ENCODE measurements at regions not wholly inside any gene's neighbourhood (a gene's known extent, or its start where the extent isn't known, plus 50 kb on each side); places are given as distances from the start of the nearest gene placed in this dataset.
"Not testable (repeated sequence)": the region's sequence is repeated elsewhere in the genome, so short reads cannot be mapped to it uniquely, and the experiment has no call there.

DNA sequence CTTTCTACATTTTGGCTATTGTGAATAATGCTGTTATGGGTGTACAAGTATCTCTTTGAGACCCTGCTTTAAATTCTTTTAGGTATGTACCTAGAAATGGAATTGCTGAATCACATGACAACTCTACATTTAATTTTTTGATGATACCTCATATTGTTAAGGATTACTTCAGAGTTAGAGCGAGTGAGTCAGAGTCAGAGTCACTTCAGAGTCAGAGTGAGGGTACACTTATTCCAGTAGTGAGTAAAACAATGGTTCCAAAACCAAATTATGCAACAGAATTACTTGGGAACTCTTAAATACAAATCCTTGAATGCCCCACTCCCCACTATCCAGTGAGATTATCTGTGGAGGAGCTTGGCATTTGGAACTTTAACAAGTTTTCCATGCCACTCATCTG, 50.3 kb upstream of the SNRK start:
- Histone ChIP-seq H3K9me3 (no peaks in the 10 kb centered on the region), H3K4me1 (no peaks in the 10 kb centered on the region), H3K27ac (no peak overlapping the region), H3K27me3 (no peaks in the 10 kb centered on the region), H3K36me3 (ENCODE audit: low read depth, missing control alignments) (no peaks in the 10 kb centered on the region), H3K4me3 (no peak overlapping the region)
- WGBS, 2 donors = 94 to 96% methylated on average over 1 of the region's 1 CpG
- TF ChIP-seq, protein P1, sequence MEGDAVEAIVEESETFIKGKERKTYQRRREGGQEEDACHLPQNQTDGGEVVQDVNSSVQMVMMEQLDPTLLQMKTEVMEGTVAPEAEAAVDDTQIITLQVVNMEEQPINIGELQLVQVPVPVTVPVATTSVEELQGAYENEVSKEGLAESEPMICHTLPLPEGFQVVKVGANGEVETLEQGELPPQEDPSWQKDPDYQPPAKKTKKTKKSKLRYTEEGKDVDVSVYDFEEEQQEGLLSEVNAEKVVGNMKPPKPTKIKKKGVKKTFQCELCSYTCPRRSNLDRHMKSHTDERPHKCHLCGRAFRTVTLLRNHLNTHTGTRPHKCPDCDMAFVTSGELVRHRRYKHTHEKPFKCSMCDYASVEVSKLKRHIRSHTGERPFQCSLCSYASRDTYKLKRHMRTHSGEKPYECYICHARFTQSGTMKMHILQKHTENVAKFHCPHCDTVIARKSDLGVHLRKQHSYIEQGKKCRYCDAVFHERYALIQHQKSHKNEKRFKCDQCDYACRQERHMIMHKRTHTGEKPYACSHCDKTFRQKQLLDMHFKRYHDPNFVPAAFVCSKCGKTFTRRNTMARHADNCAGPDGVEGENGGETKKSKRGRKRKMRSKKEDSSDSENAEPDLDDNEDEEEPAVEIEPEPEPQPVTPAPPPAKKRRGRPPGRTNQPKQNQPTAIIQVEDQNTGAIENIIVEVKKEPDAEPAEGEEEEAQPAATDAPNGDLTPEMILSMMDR (IDR thresholded peaks at IDR 0.05) = no peak
- TF ChIP-seq POLR2A (IDR thresholded peaks at IDR 0.05) = no peak
- intact Hi-C loops (cut with DNase I; ENCODE audit: low total_unique reads) = no loop called here
- no peak for DNase-seq

DNA sequence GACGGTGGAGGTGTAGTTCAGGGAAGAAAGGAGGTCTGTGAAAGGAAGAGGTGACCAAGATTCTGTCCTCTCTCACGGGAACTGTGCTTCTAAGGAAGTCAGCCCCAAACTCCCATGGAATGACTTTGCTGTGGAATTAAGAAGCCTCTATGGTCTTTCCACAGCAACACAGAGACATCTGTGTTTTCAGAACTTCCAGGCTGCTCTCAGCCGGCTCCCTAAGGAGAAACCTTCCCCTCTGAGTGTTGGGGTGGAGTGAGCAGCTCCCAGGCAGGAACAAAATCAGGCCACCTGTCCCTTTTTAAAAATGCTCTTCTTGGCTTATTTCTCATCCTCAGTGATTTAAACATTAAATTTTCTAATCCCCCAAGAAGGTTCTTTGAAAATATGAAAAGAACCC, 53.3 kb upstream of the SNRK start:
- H3K4me3 ChIP-seq = no peak overlapping the region
- no peak overlapping the region for H3K27ac ChIP-seq
- no peaks in the 10 kb centered on the region for H3K9me3 ChIP-seq
- H3K36me3 ChIP-seq (ENCODE audit: low read depth, missing control alignments) = no peaks in the 10 kb centered on the region
- H3K27me3 ChIP-seq = no peaks in the 10 kb centered on the region
- intact Hi-C loops (cut with DNase I; ENCODE audit: low total_unique reads) = no loop called here
- DNase-seq = no peak
- no peak for TF ChIP-seq POLR2A (IDR thresholded peaks at IDR 0.05)
- TF ChIP-seq, protein P1 (IDR thresholded peaks at IDR 0.05) = no peak
- H3K4me1 ChIP-seq = no peaks in the 10 kb centered on the region
- WGBS, 2 donors = 73 to 77% methylated on average over 3 of the region's 3 CpGs

DNA sequence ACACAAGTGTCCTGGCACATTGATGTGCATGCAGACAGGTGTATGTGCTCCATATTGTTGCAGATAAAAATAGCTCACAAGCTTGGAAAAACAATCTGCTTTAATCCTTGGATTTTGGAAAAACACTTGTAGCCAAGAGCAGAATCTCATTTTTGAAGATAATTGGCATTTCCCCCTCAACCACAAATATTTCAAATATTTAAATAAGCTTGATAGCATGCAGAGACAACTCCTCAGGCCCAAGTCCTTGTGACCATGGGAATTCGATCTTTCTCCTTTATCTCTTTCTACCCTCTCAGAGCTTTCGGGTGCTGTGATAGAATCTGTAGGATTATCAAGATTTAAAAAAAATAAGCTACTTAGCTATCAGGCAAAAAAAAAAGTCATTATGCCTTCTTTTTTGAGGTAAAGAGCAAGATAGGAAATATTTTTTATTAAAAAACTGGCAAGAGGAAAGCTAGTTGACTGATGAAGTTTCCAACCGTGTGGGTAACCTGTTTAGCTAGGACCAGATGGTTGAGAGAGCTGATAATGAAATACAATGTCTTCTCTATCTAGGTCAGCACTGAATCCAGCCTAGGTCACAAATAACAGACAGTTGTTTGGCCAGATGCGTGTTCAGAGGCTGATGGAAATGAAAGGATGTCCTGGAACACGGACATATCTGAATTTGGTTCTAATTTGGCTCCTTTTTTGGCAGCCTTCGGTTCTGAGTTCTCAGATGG, 54.9 kb upstream of the SNRK start:
- intact Hi-C loops (cut with DNase I; ENCODE audit: low total_unique reads) = no loop called here
- no peak overlapping the region for H3K4me3 ChIP-seq
- no peak overlapping the region for H3K27ac ChIP-seq
- no peaks in the 10 kb centered on the region for H3K27me3 ChIP-seq
- TF ChIP-seq, protein P1 (IDR thresholded peaks at IDR 0.05) = no peak
- TF ChIP-seq POLR2A (IDR thresholded peaks at IDR 0.05) = no peak
- no peaks in the 10 kb centered on the region for H3K9me3 ChIP-seq
- 56 to 61% methylated on average over 6 of the region's 6 CpGs for WGBS, 2 donors
- no peak for DNase-seq
- H3K36me3 ChIP-seq (ENCODE audit: low read depth, missing control alignments) = no peaks in the 10 kb centered on the region
- H3K4me1 ChIP-seq = no peaks in the 10 kb centered on the region

DNA sequence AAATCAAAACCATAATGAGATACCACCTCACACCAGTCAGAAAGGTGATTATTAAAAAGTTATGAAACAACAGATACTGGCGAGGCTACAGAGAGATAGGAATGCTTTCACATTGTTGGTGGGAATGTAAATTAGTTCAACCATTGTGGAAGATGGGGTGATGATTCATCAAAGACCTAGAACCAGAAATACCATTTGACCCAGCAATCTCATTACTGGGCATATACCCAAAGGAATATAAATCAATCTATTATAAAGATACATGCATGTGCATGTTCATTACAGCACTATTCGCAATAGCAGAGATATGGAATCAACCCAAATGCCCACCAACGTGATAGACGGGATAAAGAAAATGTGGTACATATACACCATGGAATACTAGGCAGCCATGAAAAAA, 56.5 kb upstream of the SNRK start:
- 93 to 98% methylated on average over 4 of the region's 4 CpGs for WGBS, 2 donors
- H3K36me3 ChIP-seq (ENCODE audit: low read depth, missing control alignments); DNase-seq; H3K9me3 ChIP-seq; H3K27ac ChIP-seq; H3K27me3 ChIP-seq; intact Hi-C loops (cut with DNase I; ENCODE audit: low total_unique reads); H3K4me3 ChIP-seq; H3K4me1 ChIP-seq: not testable (repeated sequence)

DNA sequence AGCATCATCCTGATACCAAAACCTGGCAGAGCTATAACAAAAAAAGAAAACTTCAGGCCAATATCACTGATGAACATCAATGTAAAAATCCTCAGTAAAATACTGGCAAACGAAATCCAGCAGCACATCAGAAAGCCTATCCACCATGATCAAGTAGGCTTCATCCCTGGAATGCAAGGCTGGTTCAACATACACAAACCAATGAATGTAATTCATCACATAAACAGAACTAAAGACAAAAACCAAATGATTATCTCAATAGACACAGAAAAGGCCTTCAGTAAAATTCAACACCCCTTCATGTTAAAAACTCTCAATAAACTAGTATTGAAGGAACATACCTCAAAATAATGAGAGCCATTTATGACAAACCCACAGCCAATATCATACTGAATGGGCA, 58.7 kb upstream of the SNRK start:
- 70 to 72% methylated on average over 1 of the region's 1 CpG for WGBS, 2 donors
- DNase-seq; H3K4me3 ChIP-seq; intact Hi-C loops (cut with DNase I; ENCODE audit: low total_unique reads); H3K4me1 ChIP-seq; H3K27me3 ChIP-seq; H3K27ac ChIP-seq; H3K9me3 ChIP-seq; H3K36me3 ChIP-seq (ENCODE audit: low read depth, missing control alignments): not testable (repeated sequence)

DNA sequence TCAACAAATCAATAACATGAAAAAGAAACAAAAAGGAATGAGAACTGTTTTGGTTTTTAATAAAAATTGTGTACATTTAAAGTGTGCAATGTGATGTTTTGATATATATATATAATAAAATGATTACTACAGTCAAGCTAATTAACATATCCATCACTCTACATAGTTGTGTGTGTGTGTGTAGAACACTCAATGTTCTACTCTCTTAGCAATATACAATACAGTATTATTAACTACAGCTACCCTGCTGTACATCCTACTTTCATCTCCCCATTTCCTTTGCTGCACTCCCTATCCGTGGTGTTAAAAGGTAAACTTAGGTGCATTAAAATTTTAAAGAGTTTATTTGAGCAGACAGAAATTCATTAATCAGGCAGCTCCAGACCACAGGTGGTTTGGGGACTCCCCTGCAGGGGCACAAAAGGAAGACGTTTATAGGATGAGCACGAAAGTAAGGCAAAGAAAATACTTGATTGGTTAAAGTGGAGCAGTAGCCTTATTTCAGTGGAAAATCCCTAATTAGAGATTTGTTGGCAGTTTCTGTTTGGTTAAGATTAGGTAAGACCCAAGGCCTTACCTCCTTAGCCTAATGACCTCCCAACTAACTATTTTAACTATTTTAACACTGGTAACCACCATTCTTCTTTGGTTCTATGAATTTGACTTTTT, 61.8 kb upstream of the SNRK start:
- H3K4me1 ChIP-seq = no peaks in the 10 kb centered on the region
- H3K27ac ChIP-seq = no peak overlapping the region
- H3K36me3 ChIP-seq (ENCODE audit: low read depth, missing control alignments) = no peaks in the 10 kb centered on the region
- intact Hi-C loops (cut with DNase I; ENCODE audit: low total_unique reads) = no loop called here
- H3K9me3 ChIP-seq = no peaks in the 10 kb centered on the region
- WGBS, 2 donors = 51 to 66% methylated on average over 3 of the region's 3 CpGs
- TF ChIP-seq, protein P1 (IDR thresholded peaks at IDR 0.05) = no peak
- no peak for TF ChIP-seq POLR2A (IDR thresholded peaks at IDR 0.05)
- no peak overlapping the region for H3K4me3 ChIP-seq
- no peaks in the 10 kb centered on the region for H3K27me3 ChIP-seq
- DNase-seq = no peak
